ENCODE measurements at regions not wholly inside any gene's neighbourhood (a gene's known extent, or its start where the extent isn't known, plus 50 kb on each side); places are given as distances from the start of the nearest gene placed in this dataset.
"Not testable (repeated sequence)": the region's sequence is repeated elsewhere in the genome, so short reads cannot be mapped to it uniquely, and the experiment has no call there.

- H3K36me3 ChIP-seq (ENCODE audit: control insufficient read depth, insufficient read depth, low read length): no peaks in the 10 kb centered on the region
- no peak overlapping the region for H3K4me3 ChIP-seq (ENCODE audit: low read depth, low read length)
- DNase-seq (ENCODE audit: low read depth): no peak
- H3K27me3 ChIP-seq (ENCODE audit: control insufficient read depth, insufficient read depth, low read length): no peaks in the 10 kb centered on the region
- TF ChIP-seq CTCF (IDR thresholded peaks at IDR 0.05; ENCODE audit: insufficient read depth, low read length, poor library complexity, severe bottlenecking): no peak
These were observed 60.1 kb upstream of the PHF21A start for GRCh38 chr11:46181387-46181786.

- H3K27me3 ChIP-seq (ENCODE audit: control insufficient read depth, insufficient read depth, low read length): peaks cover 3% of the 10 kb centered on the region
- no peaks in the 10 kb centered on the region for H3K36me3 ChIP-seq (ENCODE audit: control insufficient read depth, insufficient read depth, low read length)
- no peak for TF ChIP-seq CTCF (IDR thresholded peaks at IDR 0.05; ENCODE audit: insufficient read depth, low read length, poor library complexity, severe bottlenecking)
- no peak overlapping the region for H3K4me3 ChIP-seq (ENCODE audit: low read depth, low read length)
- no peak for DNase-seq (ENCODE audit: low read depth)
These were observed 59.5 kb upstream of the PHF21A start for GRCh38 chr11:46180736-46181135.

- DNase-seq (ENCODE audit: low read depth): no peak
These were observed 57.3 kb upstream of the PHF21A start for GRCh38 chr11:46178513-46178912.

GRCh38 chr11:46176421-46176820 lies 55.2 kb upstream of the PHF21A start:
- H3K27me3 ChIP-seq (ENCODE audit: control insufficient read depth, insufficient read depth, low read length): peaks cover 3% of the 10 kb centered on the region
- no peak for TF ChIP-seq CTCF (IDR thresholded peaks at IDR 0.05; ENCODE audit: insufficient read depth, low read length, poor library complexity, severe bottlenecking)
- no peak for DNase-seq (ENCODE audit: low read depth)

More at GRCh38 chr11:46178513-46178912, 57.3 kb upstream of the PHF21A start:
- Histone ChIP-seq H3K27me3 (ENCODE audit: control insufficient read depth, insufficient read depth, low read length) (peaks cover 3% of the 10 kb centered on the region), H3K4me3 (ENCODE audit: low read depth, low read length) (no peak overlapping the region), H3K36me3 (ENCODE audit: control insufficient read depth, insufficient read depth, low read length) (no peaks in the 10 kb centered on the region)
- no peak for TF ChIP-seq CTCF (IDR thresholded peaks at IDR 0.05; ENCODE audit: insufficient read depth, low read length, poor library complexity, severe bottlenecking)

GRCh38 chr11:46175401-46176002 lies 54.2 kb upstream of the PHF21A start:
- H3K4me3 ChIP-seq (ENCODE audit: low read depth, low read length): no peak overlapping the region
- DNase-seq (ENCODE audit: low read depth): no peak
- H3K36me3 ChIP-seq (ENCODE audit: control insufficient read depth, insufficient read depth, low read length): no peaks in the 10 kb centered on the region
- TF ChIP-seq CTCF (IDR thresholded peaks at IDR 0.05; ENCODE audit: insufficient read depth, low read length, poor library complexity, severe bottlenecking): no peak
- H3K27me3 ChIP-seq (ENCODE audit: control insufficient read depth, insufficient read depth, low read length): peaks cover 3% of the 10 kb centered on the region

More at GRCh38 chr11:46176421-46176820, 55.2 kb upstream of the PHF21A start:
- Histone ChIP-seq H3K4me3 (ENCODE audit: low read depth, low read length) (no peak overlapping the region), H3K36me3 (ENCODE audit: control insufficient read depth, insufficient read depth, low read length) (no peaks in the 10 kb centered on the region)

- not testable (repeated sequence) for H3K4me3 ChIP-seq (ENCODE audit: low read depth, low read length); H3K27me3 ChIP-seq (ENCODE audit: control insufficient read depth, insufficient read depth, low read length); DNase-seq (ENCODE audit: low read depth); H3K36me3 ChIP-seq (ENCODE audit: control insufficient read depth, insufficient read depth, low read length)
These were observed 50.4 kb upstream of the PHF21A start for GRCh38 chr11:46171693-46172092.
